ENCODE measurements at regions not wholly inside any gene's neighbourhood (a gene's known extent, or its start where the extent isn't known, plus 50 kb on each side); places are given as distances from the start of the nearest gene placed in this dataset.

GRCh38 chrY:17233435-17234109 is 646.4 kb downstream of the CDY2B start:
- DNase-seq = no peak

DNA sequence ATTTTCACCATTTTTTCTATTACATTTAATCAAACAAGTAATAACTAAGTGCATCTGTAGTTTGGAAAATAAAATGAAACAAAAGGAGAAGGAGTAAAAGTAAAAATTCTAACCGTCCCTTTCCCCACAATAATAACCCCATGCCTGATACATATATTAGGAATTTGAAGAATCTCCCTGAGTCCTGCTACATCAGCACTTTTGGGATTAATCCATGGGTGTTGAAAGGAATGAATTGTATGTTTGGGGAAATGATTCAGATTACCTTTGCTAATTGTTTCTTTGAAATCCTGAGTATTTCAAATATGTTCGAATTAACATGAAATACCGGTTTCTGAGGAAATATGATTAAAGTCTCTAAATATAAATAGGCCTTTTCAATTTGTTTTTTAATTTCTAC is 648.0 kb downstream of the CDY2B start:
- DNase-seq = no peak

GRCh38 chrY:17223502-17223901 is 656.5 kb downstream of the CDY2B start:
- no peak for DNase-seq

GRCh38 chrY:17202395-17202794 is 677.6 kb downstream of the CDY2B start:
- no peak for DNase-seq

DNA sequence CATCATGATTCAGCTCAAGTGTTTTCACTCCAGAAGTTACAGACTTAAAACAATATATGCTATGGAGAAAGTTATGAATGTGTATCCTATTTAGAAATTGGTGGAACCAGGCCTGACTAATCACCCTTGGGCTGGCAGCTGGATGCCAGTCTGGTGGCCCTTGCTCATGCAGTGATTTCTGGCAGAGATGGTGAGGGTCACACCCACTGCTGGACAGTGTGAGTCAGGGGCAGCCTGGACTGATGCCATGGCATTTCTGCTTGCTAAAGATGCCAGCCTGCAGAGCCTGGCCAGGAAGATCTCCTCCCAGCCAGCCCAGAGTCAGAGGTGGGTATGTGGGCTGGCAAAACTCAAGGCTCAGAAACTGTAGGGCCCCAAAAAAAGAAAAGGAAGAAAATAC is 695.7 kb downstream of the CDY2B start:
- no peak for DNase-seq

DNA sequence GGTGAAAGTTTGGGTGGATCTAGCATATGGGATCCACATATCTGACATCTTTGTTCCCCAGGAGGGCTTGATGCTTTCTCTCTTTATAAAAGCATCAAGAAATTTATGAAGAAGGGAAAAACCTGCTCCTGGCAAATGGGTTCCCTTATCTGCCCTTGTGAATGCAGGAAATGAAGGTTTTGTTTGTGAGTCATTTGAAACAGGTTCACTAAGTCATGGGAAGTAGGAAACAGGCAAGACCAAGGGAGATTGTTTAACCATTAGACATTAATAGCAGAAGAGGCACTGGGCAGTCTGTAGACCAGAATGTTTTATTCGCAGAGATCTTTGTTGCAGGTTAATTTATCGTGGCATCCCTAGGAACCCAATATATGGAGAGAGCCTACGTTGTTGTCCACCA is 713.1 kb downstream of the CDY2B start:
- DNase-seq = no peak

DNA sequence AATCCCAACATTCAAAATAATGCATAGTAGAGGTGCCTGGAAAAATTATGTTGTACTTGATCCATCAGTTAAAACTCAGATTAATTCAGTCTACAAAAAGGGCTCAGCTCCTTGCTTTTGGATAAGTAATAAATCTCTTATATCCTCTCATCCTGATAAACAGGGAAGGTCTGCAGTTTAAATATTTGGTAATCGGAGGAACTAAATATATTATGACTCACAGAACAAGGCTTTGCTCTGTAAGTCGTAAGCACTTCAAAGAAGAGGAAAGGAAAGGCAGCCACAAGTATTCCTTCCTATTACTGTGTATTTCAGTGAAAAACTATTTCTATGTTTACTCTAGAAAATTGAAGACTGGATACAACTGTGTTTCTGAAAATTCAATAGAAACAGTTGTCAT is 757.9 kb downstream of the CDY2B start:
- no peak for DNase-seq

- no peak for DNase-seq
Observed at GRCh38 chrY:17085303-17085702, 794.7 kb downstream of the CDY2B start.

- no peak for DNase-seq
Observed at GRCh38 chrY:17079887-17080286, 800.1 kb downstream of the CDY2B start.

DNA sequence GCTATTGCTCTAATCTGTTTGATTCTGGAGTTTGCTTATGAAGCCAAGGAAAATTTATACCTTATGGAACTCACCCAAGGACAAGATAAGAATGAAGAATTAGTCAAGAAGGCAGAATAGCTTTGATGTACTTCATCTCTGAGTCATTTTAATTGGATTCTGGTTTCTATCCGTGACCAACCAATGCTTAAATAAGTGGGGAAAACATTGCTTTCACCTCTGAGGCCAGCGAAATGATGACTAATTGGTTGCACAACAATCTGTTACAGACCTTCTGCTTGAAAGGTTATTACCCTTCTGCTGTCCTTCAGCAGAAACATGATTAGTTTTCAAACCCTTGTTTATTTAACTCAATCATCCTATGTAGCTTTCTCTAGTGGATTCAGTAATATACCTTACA is 812.7 kb downstream of the CDY2B start:
- DNase-seq = no peak

- DNase-seq = no peak
Observed at GRCh38 chrY:17053041-17053440, 827.0 kb downstream of the CDY2B start.

DNA sequence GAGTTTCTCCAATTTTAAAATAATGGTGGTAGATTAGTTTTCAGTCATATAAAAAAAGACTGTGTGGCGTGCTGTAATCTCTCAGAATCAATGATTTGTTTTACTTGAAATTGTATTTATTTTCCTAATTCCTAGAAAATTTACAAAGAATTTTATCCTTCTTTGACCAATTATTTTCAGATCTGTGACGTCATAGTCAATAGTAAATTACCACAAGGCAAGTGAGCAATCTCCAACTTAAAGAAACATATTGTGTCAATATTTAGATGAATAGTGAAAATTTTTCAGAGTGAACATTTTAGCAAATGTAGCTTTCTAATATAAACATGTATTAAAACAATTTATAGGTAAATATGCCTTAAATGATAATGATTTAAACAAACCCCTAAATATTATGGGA is 829.6 kb downstream of the CDY2B start:
- DNase-seq = no peak

DNA sequence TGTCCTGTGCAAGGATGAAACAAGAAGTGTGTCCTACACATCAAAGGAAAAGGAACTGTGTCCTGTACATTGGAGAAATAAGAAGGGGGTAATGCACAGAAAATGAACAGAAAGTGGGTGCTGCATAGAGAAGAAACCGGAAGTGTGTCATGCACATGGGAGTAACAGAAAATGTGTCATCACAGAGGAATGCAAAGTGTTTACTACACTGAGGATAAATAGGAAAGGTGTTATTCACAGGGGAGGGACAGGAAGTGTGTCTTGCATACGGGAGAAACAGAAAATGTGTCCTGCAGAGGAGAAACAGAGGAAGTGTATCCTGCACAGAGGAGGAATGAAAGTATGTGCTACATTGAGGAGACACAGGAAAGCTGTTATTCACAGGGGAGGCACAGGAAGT is 834.9 kb downstream of the CDY2B start:
- DNase-seq = no peak

DNA sequence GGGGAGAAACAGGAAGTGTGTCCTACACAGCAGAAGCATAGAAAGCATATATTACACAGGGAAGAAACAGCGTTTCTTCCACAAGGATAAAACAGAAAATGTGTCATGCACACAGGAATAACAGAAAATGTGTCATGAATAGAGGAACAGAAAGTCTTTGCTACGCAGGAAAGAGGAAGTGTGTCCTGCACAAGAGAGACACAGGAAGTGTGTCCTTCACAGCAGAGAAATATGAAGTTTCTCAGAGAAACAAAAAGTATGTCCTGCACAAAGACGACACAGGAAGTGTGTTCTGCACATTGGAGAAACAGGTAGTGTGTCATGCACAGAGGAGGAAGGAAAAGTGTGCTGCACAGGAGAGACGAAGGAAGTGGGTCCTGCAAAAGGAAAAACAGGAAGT is 835.3 kb downstream of the CDY2B start:
- no peak for DNase-seq

GRCh38 chrY:17044272-17044671 is 835.7 kb downstream of the CDY2B start:
- DNase-seq = no peak

- no peak for DNase-seq
Observed at GRCh38 chrY:17038439-17038838, 841.6 kb downstream of the CDY2B start.

- no peak for DNase-seq
Observed at GRCh38 chrY:17018126-17018525, 861.9 kb downstream of the CDY2B start.

DNA sequence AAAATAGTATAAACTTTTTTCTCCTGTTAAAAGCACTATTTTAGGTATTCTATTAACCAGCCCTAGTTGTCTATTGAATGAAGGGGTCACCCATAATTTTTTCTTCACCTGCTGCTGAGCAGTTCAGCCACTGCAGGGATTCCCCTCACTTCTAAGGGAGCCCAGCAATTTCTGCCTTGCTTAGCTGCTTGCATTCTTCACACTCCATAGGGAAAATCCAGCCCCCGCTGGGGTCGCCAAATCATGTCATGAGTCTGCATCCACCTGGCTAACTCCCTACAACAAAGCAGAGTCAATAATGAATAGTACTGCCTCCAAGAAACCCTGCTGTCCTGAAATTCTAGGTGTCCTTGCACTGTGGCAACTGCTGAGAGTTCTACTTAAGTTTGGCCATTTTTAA is 886.5 kb downstream of the CDY2B start:
- no peak for DNase-seq

DNA sequence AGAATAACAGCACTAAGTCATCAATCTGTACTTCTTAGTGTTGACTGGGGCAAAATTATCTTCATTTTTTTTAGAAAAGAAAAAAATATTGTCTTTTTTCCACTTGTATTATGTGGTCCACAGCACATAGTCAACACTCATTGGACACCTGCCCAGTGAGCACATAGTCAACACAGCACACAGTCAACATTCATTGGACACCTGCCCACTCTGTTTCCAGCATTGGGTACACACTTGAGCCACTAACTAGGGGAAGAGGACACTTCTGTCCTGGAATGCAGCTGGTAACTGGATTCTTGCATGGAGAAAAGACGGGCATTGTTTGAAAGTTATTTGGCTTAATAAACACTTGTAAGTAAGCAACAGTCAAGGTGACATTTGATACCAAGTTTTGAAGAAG is 898.2 kb downstream of the CDY2B start:
- no peak for DNase-seq

- no peak for DNase-seq
Observed at GRCh38 chrY:16959071-16959470, 920.9 kb downstream of the CDY2B start.

- DNase-seq = no peak
Observed at GRCh38 chrY:16947221-16947620, 932.8 kb downstream of the CDY2B start.
